ENCODE measurements at regions not wholly inside any gene's neighbourhood (a gene's known extent, or its start where the extent isn't known, plus 50 kb on each side); places are given as distances from the start of the nearest gene placed in this dataset.

- TF ChIP-seq CTCF (IDR thresholded peaks at IDR 0.05) (no peak), POLR2A (IDR thresholded peaks at IDR 0.05) (no peak)
These were observed 73.9 kb upstream of the NRSN1 start for GRCh38 chr6:24051942-24052589.
